ENCODE measurements at regions not wholly inside any gene's neighbourhood (a gene's known extent, or its start where the extent isn't known, plus 50 kb on each side); places are given as distances from the start of the nearest gene placed in this dataset.

- ATAC-seq (ENCODE audit: low FRiP score) (no peak), DNase-seq (no peak)
- 83 to 88% methylated on average over 4 of the region's 4 CpGs for WGBS, 2 donors
- Histone ChIP-seq H3K9me3 (ENCODE audit: control insufficient read depth, low read length) (no peaks in the 10 kb centered on the region), H3K27me3 (ENCODE audit: control insufficient read depth in 1 of 2, insufficient read depth in 2 of 2, low read length in 1 of 2) (no peaks in the 10 kb centered on the region), H3K27ac (ENCODE audit: low read depth in 1 of 2, low read length in 2 of 2) (no peak overlapping the region), H3K4me3 (ENCODE audit: low read length in 2 of 2) (no peak overlapping the region), H3K4me1 (ENCODE audit: control insufficient read depth in 1 of 2, insufficient read depth in 2 of 2, low read length in 2 of 2) (no peaks in the 10 kb centered on the region), H3K36me3 (ENCODE audit: control insufficient read depth in 1 of 2, insufficient read depth in 2 of 2, low read length in 1 of 2) (no peaks in the 10 kb centered on the region)
- intact Hi-C loops (cut with DNase I), result no loop called here
These were observed 533.2 kb upstream of the CDH5 start for GRCh38 chr16:65833171-65833871.

- Histone ChIP-seq H3K27me3 (ENCODE audit: control insufficient read depth in 1 of 2, insufficient read depth in 2 of 2, low read length in 1 of 2) (no peaks in the 10 kb centered on the region), H3K9me3 (ENCODE audit: control insufficient read depth, low read length) (no peaks in the 10 kb centered on the region), H3K4me1 (ENCODE audit: control insufficient read depth in 1 of 2, insufficient read depth in 2 of 2, low read length in 2 of 2) (no peaks in the 10 kb centered on the region), H3K36me3 (ENCODE audit: control insufficient read depth in 1 of 2, insufficient read depth in 2 of 2, low read length in 1 of 2) (no peaks in the 10 kb centered on the region), H3K4me3 (ENCODE audit: low read length in 2 of 2) (no peak overlapping the region), H3K27ac (ENCODE audit: low read depth in 1 of 2, low read length in 2 of 2) (no peak overlapping the region)
- intact Hi-C loops (cut with DNase I), result no loop called here
- no peak for ATAC-seq (ENCODE audit: low FRiP score)
- WGBS, 2 donors, result 79 to 96% methylated on average over 1 of the region's 1 CpG
- no peak for DNase-seq
These were observed 533.8 kb upstream of the CDH5 start for GRCh38 chr16:65832679-65833078.

GRCh38 chr16:65831903-65832666 is 534.4 kb upstream of the CDH5 start:
- Histone ChIP-seq H3K27me3 (ENCODE audit: control insufficient read depth in 1 of 2, insufficient read depth in 2 of 2, low read length in 1 of 2) (no peaks in the 10 kb centered on the region), H3K9me3 (ENCODE audit: control insufficient read depth, low read length) (no peaks in the 10 kb centered on the region), H3K36me3 (ENCODE audit: control insufficient read depth in 1 of 2, insufficient read depth in 2 of 2, low read length in 1 of 2) (no peaks in the 10 kb centered on the region), H3K4me1 (ENCODE audit: control insufficient read depth in 1 of 2, insufficient read depth in 2 of 2, low read length in 2 of 2) (no peaks in the 10 kb centered on the region), H3K27ac (ENCODE audit: low read depth in 1 of 2, low read length in 2 of 2) (no peak overlapping the region), H3K4me3 (ENCODE audit: low read length in 2 of 2) (no peak overlapping the region)
- ATAC-seq (ENCODE audit: low FRiP score), result no peak
- no peak for DNase-seq
- intact Hi-C loops (cut with DNase I), result no loop called here
- 93 to 94% methylated on average over 4 of the region's 4 CpGs for WGBS, 2 donors

- DNase-seq (no peak), ATAC-seq (ENCODE audit: low FRiP score) (no peak)
- Histone ChIP-seq H3K27ac (ENCODE audit: low read depth in 1 of 2, low read length in 2 of 2) (no peak overlapping the region), H3K9me3 (ENCODE audit: control insufficient read depth, low read length) (no peaks in the 10 kb centered on the region), H3K27me3 (ENCODE audit: control insufficient read depth in 1 of 2, insufficient read depth in 2 of 2, low read length in 1 of 2) (no peaks in the 10 kb centered on the region), H3K4me1 (ENCODE audit: control insufficient read depth in 1 of 2, insufficient read depth in 2 of 2, low read length in 2 of 2) (no peaks in the 10 kb centered on the region), H3K36me3 (ENCODE audit: control insufficient read depth in 1 of 2, insufficient read depth in 2 of 2, low read length in 1 of 2) (no peaks in the 10 kb centered on the region), H3K4me3 (ENCODE audit: low read length in 2 of 2) (no peak overlapping the region)
- intact Hi-C loops (cut with DNase I), result no loop called here
- 82 to 93% methylated on average over 4 of the region's 4 CpGs for WGBS, 2 donors
These were observed 537.4 kb upstream of the CDH5 start for GRCh38 chr16:65829076-65829475.

GRCh38 chr16:65828296-65828695 is 538.2 kb upstream of the CDH5 start:
- H3K4me1 ChIP-seq (ENCODE audit: control insufficient read depth in 1 of 2, insufficient read depth in 2 of 2, low read length in 2 of 2), result no peaks in the 10 kb centered on the region
- DNase-seq, result no peak
- ATAC-seq (ENCODE audit: low FRiP score), result no peak
- no peaks in the 10 kb centered on the region for H3K27me3 ChIP-seq (ENCODE audit: control insufficient read depth in 1 of 2, insufficient read depth in 2 of 2, low read length in 1 of 2)
- 70 to 88% methylated on average over 2 of the region's 2 CpGs for WGBS, 2 donors
- H3K9me3 ChIP-seq (ENCODE audit: control insufficient read depth, low read length), result peaks cover 2% of the 10 kb centered on the region
- intact Hi-C loops (cut with DNase I), result no loop called here
- H3K36me3 ChIP-seq (ENCODE audit: control insufficient read depth in 1 of 2, insufficient read depth in 2 of 2, low read length in 1 of 2), result no peaks in the 10 kb centered on the region
- H3K4me3 ChIP-seq (ENCODE audit: low read length in 2 of 2), result no peak overlapping the region
- no peak overlapping the region for H3K27ac ChIP-seq (ENCODE audit: low read depth in 1 of 2, low read length in 2 of 2)

- no peak for ATAC-seq (ENCODE audit: low FRiP score)
- 98 to 100% methylated on average over 2 of the region's 2 CpGs for WGBS, 2 donors
- peaks cover 4% of the 10 kb centered on the region for H3K9me3 ChIP-seq (ENCODE audit: control insufficient read depth, low read length)
- no peak for DNase-seq
- no peaks in the 10 kb centered on the region for H3K36me3 ChIP-seq (ENCODE audit: control insufficient read depth in 1 of 2, insufficient read depth in 2 of 2, low read length in 1 of 2)
- H3K27me3 ChIP-seq (ENCODE audit: control insufficient read depth in 1 of 2, insufficient read depth in 2 of 2, low read length in 1 of 2), result peaks cover 0 to under 1% of the 10 kb centered on the region in 2 donors
- no peak overlapping the region for H3K4me3 ChIP-seq (ENCODE audit: low read length in 2 of 2)
- no peaks in the 10 kb centered on the region for H3K4me1 ChIP-seq (ENCODE audit: control insufficient read depth in 1 of 2, insufficient read depth in 2 of 2, low read length in 2 of 2)
- intact Hi-C loops (cut with DNase I), result no loop called here
- no peak overlapping the region for H3K27ac ChIP-seq (ENCODE audit: low read depth in 1 of 2, low read length in 2 of 2)
These were observed 539.3 kb upstream of the CDH5 start for GRCh38 chr16:65827231-65827630.

- 78 to 80% methylated on average over 8 of the region's 8 CpGs for WGBS, 2 donors
- DNase-seq, result no peak
- no peak overlapping the region for H3K4me3 ChIP-seq (ENCODE audit: low read length in 2 of 2)
These were observed 541.2 kb upstream of the CDH5 start for GRCh38 chr16:65825191-65825856.

GRCh38 chr16:65822148-65822547 is 544.3 kb upstream of the CDH5 start:
- no peaks in the 10 kb centered on the region for H3K36me3 ChIP-seq (ENCODE audit: control insufficient read depth in 1 of 2, insufficient read depth in 2 of 2, low read length in 1 of 2)
- H3K27me3 ChIP-seq (ENCODE audit: control insufficient read depth in 1 of 2, insufficient read depth in 2 of 2, low read length in 1 of 2), result peaks cover 0 to 2% of the 10 kb centered on the region in 2 donors
- DNase-seq, result no peak
- no peak for ATAC-seq (ENCODE audit: low FRiP score)
- H3K4me3 ChIP-seq (ENCODE audit: low read length in 2 of 2), result no peak overlapping the region
- no peaks in the 10 kb centered on the region for H3K4me1 ChIP-seq (ENCODE audit: control insufficient read depth in 1 of 2, insufficient read depth in 2 of 2, low read length in 2 of 2)
- H3K27ac ChIP-seq (ENCODE audit: low read depth in 1 of 2, low read length in 2 of 2), result no peak overlapping the region
- peaks cover 9% of the 10 kb centered on the region for H3K9me3 ChIP-seq (ENCODE audit: control insufficient read depth, low read length)
- intact Hi-C loops (cut with DNase I), result no loop called here
- 87 to 97% methylated on average over 2 of the region's 2 CpGs for WGBS, 2 donors

More at GRCh38 chr16:65825191-65825856, 541.2 kb upstream of the CDH5 start:
- H3K27ac ChIP-seq (ENCODE audit: low read depth in 1 of 2, low read length in 2 of 2), result no peak overlapping the region
- no peaks in the 10 kb centered on the region for H3K36me3 ChIP-seq (ENCODE audit: control insufficient read depth in 1 of 2, insufficient read depth in 2 of 2, low read length in 1 of 2)
- peaks cover 7% of the 10 kb centered on the region for H3K9me3 ChIP-seq (ENCODE audit: control insufficient read depth, low read length)
- ATAC-seq (ENCODE audit: low FRiP score), result no peak
- intact Hi-C loops (cut with DNase I), result no loop called here
- peaks cover 0 to 2% of the 10 kb centered on the region in 2 donors for H3K27me3 ChIP-seq (ENCODE audit: control insufficient read depth in 1 of 2, insufficient read depth in 2 of 2, low read length in 1 of 2)
- H3K4me1 ChIP-seq (ENCODE audit: control insufficient read depth in 1 of 2, insufficient read depth in 2 of 2, low read length in 2 of 2), result no peaks in the 10 kb centered on the region
